Tibial nerve (tissue), 4 donors: ENCODE measurements at regions not wholly inside any gene's neighbourhood (a gene's known extent, or its start where the extent isn't known, plus 50 kb on each side); places are given as distances from the start of the nearest gene placed in this dataset.

Experiments
- CTCF ChIP-seq, 5 experiments: fragments of 200-600 bp in 3 of 5; fragments of 450-650 bp in 2 of 5; sonication (generic) in 3 of 5; IDR thresholded peaks; one replicate each; pipeline ENCODE4 v1.5.1; 2016 to 2019; ENCODE audit warnings: antibody characterized with exemption in 5 of 5, mild to moderate bottlenecking in 3 of 5, moderate library complexity in 2 of 5
- EP300 ChIP-seq, 2 donors: sonication (generic); formaldehyde crosslinking; IDR thresholded peaks; one replicate each; pipeline ENCODE4 v1.6.1; 2017; ENCODE audit warnings: antibody characterized with exemption in 2 of 2, mild to moderate bottlenecking in 1 of 2
- POLR2A ChIP-seq, 2 donors: fragments of 450-650 bp; IDR thresholded peaks; one replicate each; pipeline ENCODE4 v1.6.1; 2017; ENCODE audit warnings: antibody characterized with exemption in 2 of 2, mild to moderate bottlenecking in 2 of 2, moderate library complexity in 2 of 2

DNA sequence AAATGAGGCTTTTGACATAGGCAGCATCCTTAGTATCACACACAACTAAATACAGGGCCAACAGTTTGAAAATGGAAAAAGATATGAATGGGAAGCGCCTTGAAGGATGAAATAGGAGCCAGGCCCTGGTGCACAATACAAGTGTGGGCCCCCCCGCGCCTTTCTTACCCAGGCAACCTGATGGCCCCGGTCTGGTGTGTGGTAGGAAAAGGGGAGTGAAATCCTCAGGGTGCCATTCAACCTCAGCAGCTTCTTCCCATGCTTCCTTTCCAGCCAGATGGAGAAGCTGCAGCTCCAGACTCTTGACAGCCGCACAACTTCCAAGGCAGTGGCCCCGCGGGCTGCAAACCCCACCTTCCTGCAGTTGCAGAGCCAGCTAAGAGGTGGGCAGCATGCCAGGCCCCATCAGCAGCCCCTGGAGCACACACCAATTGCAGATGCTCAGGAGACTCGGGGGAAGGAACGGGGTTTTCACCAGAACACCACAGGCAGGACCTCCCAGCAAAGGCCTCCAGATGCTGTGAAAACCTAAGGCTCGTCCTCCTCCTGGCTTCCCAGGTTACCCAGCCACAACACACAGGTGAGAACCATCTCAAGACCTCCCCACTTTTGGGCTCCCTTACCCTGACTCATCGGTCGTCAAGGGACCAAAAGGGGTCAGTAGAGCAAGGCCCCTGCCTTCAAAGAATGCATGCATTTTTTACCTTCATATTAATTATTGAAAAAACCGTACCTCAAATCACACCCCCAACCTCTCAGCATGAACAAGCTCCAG lies 101.6 kb downstream of the CPN2 start:
- TF ChIP-seq CTCF (IDR thresholded peaks at IDR 0.05): no peak
- no peak for TF ChIP-seq EP300 (IDR thresholded peaks at IDR 0.05)
- no peak for TF ChIP-seq POLR2A (IDR thresholded peaks at IDR 0.05)
